ENCODE measurements at regions not wholly inside any gene's neighbourhood (a gene's known extent, or its start where the extent isn't known, plus 50 kb on each side); places are given as distances from the start of the nearest gene placed in this dataset.

DNA sequence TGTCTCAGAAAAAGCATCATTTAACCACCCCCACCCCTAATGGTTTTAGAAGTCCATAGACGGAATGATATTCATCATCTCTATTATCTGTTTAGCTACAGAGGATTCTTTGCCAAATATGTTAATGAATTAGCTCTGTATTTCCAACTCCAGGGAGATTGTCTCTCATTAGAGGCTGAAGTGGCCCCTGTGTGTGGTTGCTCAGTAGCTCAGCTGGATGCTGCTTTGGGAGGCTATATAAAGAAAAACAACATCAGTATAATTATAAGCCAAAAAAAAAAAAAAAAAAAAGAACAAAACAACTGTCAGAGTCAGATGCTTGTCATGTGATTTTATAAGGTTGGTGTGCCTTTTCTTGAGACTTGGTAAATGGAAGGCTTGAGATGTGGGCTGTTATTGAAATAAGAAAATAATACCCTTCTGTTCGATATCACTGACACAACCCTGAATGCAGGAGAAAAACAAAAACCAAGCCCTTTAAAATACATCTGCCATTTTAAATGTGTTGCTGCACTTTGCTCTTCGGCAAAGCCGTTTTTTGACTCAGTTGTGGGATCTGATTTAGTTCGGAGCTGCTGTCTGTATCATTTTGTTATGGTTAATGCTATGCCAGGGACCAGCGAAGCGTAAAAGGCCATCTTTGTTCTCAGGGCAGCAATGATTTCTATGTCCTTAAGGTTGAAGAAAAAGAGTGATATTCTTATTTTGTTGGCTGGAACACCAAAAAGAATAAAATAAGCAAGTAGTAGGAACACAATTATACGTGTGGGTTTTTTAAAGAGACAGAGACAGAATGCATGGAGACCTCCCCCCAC lies 422.6 kb downstream of the QKI start:
- Histone ChIP-seq H2AK5ac (ENCODE audit: low read depth, low read length) (no peak overlapping the region), H3K79me1 (ENCODE audit: low read depth in 1 of 2, low read length in 2 of 2) (no peaks in the 10 kb centered on the region), H3K4me3 (ENCODE audit: insufficient read depth, low read depth, low read length) (no peak overlapping the region), H4K20me1 (ENCODE audit: insufficient read depth, low read length) (no peaks in the 10 kb centered on the region), H3K4me1 (ENCODE audit: control insufficient read depth, insufficient read depth, low read length) (peaks cover 4% of the 10 kb centered on the region; the same call in 1 of the 2 replicates), H3K4ac (ENCODE audit: low read depth, low read length) (no peak overlapping the region), H3K9me1 (ENCODE audit: insufficient read depth, low read length) (no peaks in the 10 kb centered on the region), H3K18ac (ENCODE audit: low read depth, low read length) (no peak overlapping the region; the same call in 1 of the 2 replicates), H2BK5ac (ENCODE audit: low read depth, low read length, poor library complexity, severe bottlenecking) (no peak overlapping the region), H3K9me3 (ENCODE audit: control insufficient read depth, insufficient read depth, low read length) (no peaks in the 10 kb centered on the region), H2BK120ac (ENCODE audit: low read depth, low read length) (no peak overlapping the region; the same call in 1 of the 2 replicates), H3K27me3 (ENCODE audit: control insufficient read depth, insufficient read depth, low read length) (no peaks in the 10 kb centered on the region), H3K27ac (ENCODE audit: insufficient read depth, low read length) (no peak overlapping the region), H3K23ac (ENCODE audit: low read depth, low read length) (no peak overlapping the region), H2AFZ (replicated peaks; ENCODE audit: low read length, poor library complexity) (peak overlapping the region; percentile 88), H2BK20ac (ENCODE audit: low read depth, low read length) (no peak overlapping the region), H3K56ac (ENCODE audit: extremely low read depth, insufficient read depth, low read length) (no peak overlapping the region), H3K4me2 (ENCODE audit: low read depth, low read length) (peak overlapping the region; percentile 33; the same call in 1 of the 2 replicates), H4K8ac (ENCODE audit: low read depth in 2 of 2, low read length in 2 of 2) (no peak overlapping the region), H4K5ac (ENCODE audit: low read depth, low read length) (no peak overlapping the region; the same call in 1 of the 2 replicates), H3K36me3 (ENCODE audit: control insufficient read depth, insufficient read depth, low read length) (no peaks in the 10 kb centered on the region), H2BK15ac (ENCODE audit: low read depth, low read length) (no peak overlapping the region), H2AK9ac (replicated peaks; ENCODE audit: low read depth, low read length, poor library complexity) (no peak overlapping the region), H4K91ac (ENCODE audit: insufficient read depth, low read depth, low read length) (no peak overlapping the region), H3K14ac (replicated peaks; ENCODE audit: low read depth, low read length) (no peak overlapping the region), H3K9ac (ENCODE audit: low read depth, low read length) (no peak overlapping the region)
- no peak for TF ChIP-seq MAFK (IDR thresholded peaks at IDR 0.05; ENCODE audit: low read depth, low read length)
- TF ChIP-seq CHD1 (IDR thresholded peaks at IDR 0.05; ENCODE audit: low read depth, low read length): no peak
- no peak for TF ChIP-seq MAZ (IDR thresholded peaks at IDR 0.05; ENCODE audit: borderline replicate concordance, low read depth, low read length)
- no peak for TF ChIP-seq CEBPB (IDR thresholded peaks at IDR 0.05; ENCODE audit: low read depth, low read length)
- TF ChIP-seq, protein P1, sequence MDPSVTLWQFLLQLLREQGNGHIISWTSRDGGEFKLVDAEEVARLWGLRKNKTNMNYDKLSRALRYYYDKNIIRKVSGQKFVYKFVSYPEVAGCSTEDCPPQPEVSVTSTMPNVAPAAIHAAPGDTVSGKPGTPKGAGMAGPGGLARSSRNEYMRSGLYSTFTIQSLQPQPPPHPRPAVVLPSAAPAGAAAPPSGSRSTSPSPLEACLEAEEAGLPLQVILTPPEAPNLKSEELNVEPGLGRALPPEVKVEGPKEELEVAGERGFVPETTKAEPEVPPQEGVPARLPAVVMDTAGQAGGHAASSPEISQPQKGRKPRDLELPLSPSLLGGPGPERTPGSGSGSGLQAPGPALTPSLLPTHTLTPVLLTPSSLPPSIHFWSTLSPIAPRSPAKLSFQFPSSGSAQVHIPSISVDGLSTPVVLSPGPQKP (IDR thresholded peaks at IDR 0.05; ENCODE audit: borderline replicate concordance, low read depth, low read length): no peak
- TF ChIP-seq POLR2A (IDR thresholded peaks at IDR 0.05; ENCODE audit: low read depth, low read length): no peak
- TF ChIP-seq, protein P2, sequence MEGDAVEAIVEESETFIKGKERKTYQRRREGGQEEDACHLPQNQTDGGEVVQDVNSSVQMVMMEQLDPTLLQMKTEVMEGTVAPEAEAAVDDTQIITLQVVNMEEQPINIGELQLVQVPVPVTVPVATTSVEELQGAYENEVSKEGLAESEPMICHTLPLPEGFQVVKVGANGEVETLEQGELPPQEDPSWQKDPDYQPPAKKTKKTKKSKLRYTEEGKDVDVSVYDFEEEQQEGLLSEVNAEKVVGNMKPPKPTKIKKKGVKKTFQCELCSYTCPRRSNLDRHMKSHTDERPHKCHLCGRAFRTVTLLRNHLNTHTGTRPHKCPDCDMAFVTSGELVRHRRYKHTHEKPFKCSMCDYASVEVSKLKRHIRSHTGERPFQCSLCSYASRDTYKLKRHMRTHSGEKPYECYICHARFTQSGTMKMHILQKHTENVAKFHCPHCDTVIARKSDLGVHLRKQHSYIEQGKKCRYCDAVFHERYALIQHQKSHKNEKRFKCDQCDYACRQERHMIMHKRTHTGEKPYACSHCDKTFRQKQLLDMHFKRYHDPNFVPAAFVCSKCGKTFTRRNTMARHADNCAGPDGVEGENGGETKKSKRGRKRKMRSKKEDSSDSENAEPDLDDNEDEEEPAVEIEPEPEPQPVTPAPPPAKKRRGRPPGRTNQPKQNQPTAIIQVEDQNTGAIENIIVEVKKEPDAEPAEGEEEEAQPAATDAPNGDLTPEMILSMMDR (conservative IDR thresholded peaks at IDR 0.05; ENCODE audit: low read depth, low read length): no peak
- no peak for TF ChIP-seq NFE2L2 (IDR thresholded peaks at IDR 0.05; ENCODE audit: low read depth, low read length)
- no peak for TF ChIP-seq MXI1 (IDR thresholded peaks at IDR 0.05; ENCODE audit: borderline replicate concordance, low read depth, low read length)
- no TSS peak for BruUV-seq (replicated peaks)
- in situ Hi-C loops (cut with MboI; ENCODE audit: low sequenced_read_pairs): no loop called here
- ChIA-PET POLR2A (ENCODE audit: unreplicated experiment) (no interaction called here), CTCF (interaction anchor here (0.7 kb wide), 2 partner anchors 437 to 1637 kb away, joined by 4 read pairs; no protein-coding TSS in a partner anchor)
- intact Hi-C loops (cut with micrococcal nuclease): no loop called here
- no peak for DNase-seq
- no CpG with 5 or more reads among the region's 8 CpGs for WGBS, 2 experiments (ENCODE audit: extremely low coverage in 2 of 2, insufficient read length in 1 of 2)
- ATAC-seq (ENCODE audit: low read depth): no peak
- dilution Hi-C loops (cut with HindIII; ENCODE audit: low sequenced_read_pairs, unreplicated experiment): no loop called here

All from IMR-90 (cell line).